DMS 273 (cell line): ENCODE measurements at regions not wholly inside any gene's neighbourhood (a gene's known extent, or its start where the extent isn't known, plus 50 kb on each side); places are given as distances from the start of the nearest gene placed in this dataset.

Experiments used
- DNase-seq: peaks from one replicate; lab custom pipeline; 2025; ENCODE audit not compliant: unreplicated experiment; lab: John Stamatoyannopoulos, UW

GRCh38 chr4:4641661-4642495, 100.0 kb upstream of the STX18 start:
- DNase-seq, result no peak

DNA sequence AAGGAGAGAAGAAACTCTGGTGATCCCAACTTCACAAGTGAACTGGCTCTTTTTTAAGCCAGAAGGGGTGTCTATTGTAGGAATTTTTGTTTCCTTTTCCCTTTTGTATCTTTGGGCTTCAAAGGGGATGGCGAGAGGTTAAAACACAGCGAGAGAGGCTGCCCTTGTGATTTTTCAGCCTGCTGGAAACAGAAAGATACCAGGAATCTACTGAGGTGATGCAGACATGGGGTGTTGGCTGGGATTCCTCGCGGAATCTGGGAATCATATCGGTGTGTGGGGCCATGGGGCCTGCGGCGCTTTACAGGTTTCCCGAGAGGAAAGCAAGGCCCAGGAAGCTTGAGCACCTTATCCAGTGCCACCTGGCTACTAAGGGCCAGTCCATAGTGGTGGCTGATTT, 99.4 kb upstream of the STX18 start:
- DNase-seq, result no peak

GRCh38 chr4:4640692-4641091, 98.8 kb upstream of the STX18 start:
- no peak for DNase-seq

DNA sequence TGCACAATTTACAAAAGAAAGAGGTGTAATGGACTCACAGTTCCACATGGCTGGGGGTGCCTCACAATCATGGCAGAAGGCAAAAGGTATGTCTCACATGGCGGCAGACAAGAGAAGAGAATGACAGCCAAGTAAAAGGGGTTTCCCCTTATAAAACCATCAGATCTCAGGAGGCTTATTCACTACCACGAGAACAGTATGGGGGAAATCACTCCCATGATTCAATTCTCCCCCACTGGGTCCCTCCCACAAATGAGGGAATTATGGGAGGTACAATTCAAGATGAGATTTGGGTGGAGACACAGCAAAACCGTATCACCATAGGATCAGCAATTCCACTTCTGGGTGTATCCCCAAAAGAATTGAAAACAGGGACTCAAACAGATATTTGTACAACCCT, 97.5 kb upstream of the STX18 start:
- no peak for DNase-seq

GRCh38 chr4:4637710-4638109, 95.9 kb upstream of the STX18 start:
- DNase-seq, result no peak

DNA sequence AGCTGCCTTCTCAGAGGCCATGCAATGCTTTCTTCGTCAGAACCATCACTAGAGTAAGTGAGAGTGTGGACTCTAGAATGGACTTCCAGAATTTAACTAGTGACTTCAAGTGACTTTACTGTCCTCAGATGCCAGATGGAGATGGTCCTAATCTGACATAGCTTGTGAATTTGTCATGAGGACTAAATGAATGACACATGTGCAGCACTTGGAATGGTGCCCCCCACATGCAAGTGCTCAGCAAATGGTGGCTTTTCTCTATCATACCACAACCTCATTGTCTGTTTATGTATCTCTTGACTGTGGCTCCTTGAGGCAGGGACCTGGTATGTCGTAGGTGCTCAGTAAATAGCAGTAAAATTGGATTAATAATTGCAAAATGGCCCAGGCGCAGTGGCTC, 91.6 kb upstream of the STX18 start:
- DNase-seq, result no peak

- DNase-seq, result no peak
Observed at GRCh38 chr4:4631150-4631549, 89.3 kb upstream of the STX18 start.

GRCh38 chr4:4627906-4628305, 86.1 kb upstream of the STX18 start:
- DNase-seq, result no peak

DNA sequence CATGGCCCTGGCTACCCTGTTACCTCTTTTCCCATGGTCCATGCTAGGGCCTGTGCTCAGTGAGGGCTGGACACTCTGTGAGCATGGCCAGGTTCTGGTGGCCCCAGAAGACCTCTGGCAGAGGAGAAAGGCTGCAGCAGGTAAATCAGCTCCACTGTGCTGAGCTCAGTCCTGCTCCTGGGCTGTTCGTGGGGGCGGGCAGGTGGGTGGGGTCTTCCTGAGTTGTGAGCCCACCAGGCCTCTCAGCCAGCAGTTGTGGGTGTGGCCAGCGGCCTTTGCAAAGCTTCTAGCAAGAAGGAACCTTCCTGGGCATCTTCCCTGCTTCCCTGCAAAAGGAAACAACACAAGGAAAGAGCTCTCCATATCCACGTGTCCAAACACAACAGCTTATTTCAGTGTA, 85.3 kb upstream of the STX18 start:
- DNase-seq, result no peak

GRCh38 chr4:4625488-4625887, 83.6 kb upstream of the STX18 start:
- no peak for DNase-seq

DNA sequence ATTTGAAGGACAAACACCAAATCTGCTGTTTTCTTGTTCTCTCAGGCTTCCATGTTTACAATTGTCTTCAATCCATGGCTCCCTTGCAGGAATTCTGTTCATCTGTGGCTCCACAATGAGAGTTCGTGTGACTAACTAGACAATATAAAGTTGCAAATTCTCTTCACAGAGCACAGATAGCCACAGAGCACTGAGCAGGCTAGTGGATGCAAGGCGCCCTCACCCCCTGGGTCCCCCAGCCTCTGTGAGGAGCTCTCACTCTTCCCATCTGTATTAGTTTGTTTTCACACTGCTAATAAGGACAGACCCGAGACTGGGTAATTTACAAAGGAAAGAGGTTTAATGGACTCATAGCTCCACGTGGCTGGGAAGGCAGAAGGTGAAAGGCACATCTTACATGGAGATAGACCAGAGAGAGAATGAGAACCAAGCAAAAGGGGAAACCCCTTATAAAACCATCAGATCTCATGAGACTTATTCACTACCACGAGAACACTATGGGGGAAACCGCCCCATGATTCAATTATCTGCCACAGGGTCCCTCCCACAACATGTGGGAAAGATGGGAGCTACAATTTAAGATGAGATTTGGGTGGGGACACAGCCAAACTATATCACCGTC, 82.5 kb upstream of the STX18 start:
- no peak for DNase-seq

GRCh38 chr4:4619821-4620220, 78.0 kb upstream of the STX18 start:
- DNase-seq, result no peak

DNA sequence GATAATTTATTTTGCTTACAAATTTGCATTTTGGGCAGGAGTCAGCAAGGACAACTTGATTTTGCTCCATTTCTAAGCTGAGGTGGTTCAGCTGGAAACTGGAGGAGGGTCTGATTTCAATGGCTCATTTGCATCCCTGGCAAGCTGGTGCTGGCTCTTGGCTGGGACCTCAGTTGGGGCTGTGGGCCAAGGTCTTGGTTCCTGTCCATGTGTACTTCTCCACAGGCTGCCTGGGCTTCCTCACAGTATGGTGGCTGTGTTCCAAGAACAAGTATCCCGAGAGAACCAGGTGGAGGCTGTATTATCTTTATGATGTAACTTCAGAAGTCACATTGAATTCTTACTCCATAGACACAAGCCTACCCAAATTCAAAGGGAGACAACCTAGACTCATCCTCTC, 77.0 kb upstream of the STX18 start:
- peak; percentile 87 for DNase-seq

DNA sequence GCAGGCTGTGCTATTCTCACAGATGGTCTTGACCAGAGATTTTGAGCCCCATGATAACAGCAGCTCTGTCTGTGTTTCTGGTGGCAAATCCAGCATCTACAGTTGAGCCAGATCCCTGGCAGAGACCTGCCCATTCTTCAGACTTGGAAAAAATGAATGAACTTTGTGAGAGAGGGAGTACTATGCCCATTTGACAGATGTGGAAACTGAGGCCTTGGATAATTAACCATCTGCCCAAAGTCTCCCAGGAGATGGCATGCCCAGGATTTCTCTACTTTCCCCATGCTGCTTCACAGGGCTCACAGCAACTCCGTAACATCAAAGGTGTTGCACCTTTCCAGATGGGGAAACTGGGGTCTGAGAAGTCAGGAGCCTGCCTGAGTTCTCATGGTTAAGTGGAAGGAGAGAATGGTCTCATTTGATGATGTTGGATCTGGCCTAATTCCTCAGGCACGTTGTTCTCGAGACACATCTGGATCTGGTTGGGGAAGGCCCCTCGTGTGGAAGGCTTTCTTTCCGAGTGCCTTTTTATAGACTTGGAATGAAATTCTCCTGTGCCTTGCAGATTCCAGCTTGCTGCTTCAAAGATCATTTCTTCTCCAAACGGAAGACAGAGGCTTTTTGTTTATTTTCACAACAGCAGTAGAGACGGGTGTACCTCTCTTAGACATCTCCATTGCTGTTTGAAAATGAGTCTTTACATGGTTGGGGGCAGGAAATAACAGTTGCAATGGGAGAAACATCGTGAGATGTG, 73.3 kb upstream of the STX18 start:
- DNase-seq, result no peak

GRCh38 chr4:4613641-4614286, 71.9 kb upstream of the STX18 start:
- no peak for DNase-seq

DNA sequence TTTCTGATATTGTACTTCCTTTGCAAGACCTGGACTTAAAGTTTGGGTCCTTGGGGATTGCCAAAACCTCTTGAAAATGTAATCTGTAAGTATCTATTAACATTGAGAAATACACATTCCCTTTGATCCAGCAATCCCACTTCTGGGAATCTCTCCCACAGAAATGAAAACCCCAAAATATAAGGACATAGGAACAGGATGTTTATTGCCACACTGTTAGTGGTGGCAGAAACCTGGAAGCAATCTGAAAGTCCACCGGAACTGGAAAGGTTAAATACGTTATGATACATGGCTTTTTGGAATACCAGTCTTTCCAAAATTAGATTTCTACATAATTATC, 71.2 kb upstream of the STX18 start:
- no peak for DNase-seq

DNA sequence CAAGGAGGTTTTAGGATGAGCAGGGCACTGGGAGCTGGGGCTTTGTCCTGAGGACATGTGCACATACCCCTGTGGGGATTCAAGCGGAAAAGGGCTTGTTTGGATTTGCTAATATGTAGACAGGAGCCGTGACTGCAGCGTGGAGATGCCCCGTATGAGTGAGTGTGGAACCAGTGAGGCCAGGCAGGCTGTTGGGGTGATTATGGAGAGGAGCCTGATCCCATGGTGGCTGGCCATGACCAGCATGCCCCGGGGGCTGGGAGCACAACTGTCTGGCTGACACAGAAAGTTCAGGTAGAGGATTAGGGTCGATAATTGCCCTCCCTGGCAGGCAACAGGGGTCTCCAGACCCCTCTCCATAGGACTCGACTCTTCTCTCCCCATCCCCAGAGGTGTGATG, 68.8 kb upstream of the STX18 start:
- DNase-seq, result no peak

GRCh38 chr4:4609622-4610334, 67.9 kb upstream of the STX18 start:
- DNase-seq, result no peak

- no peak for DNase-seq
Observed at GRCh38 chr4:4608214-4608537, 66.3 kb upstream of the STX18 start.

DNA sequence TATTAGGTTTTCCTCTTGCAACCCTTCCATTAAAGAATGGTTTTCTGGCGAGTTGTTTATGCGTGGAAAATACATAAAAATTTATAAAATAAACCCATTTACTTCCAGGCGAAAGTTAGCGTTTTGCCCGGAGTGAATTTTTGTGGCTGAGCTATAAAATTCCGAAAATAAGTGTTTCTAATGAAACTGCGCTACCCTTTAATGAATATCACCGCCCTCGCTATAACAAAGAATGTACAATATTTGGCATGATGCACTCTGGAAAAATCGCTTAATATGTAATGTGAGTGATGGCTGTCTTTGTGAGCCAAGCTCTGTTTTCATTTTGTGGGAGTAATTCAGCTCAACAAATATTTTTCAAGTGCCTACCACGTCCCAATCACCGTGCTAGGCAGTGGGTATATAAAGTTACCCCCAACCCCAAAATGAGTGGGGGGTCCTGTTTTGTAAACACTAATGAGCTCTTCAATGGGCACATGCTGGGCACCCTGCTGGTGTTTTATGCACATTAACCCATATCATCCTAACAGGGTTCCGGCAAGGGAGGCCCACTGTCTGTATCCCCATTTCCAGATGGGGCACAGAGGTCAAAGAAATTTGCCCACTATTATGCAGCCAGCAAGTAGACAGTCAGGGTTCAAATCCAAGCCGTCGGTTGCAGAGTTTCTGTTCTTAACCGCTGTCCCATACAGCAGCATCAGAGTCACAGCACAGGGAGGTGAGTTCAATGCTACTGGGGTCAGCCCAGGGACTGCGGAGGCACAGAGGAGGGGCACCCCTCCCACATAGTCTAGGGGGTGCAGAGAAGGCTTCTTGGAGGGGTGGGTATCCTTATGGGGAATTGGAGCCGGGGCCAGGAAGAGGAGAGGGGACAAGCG, 65.7 kb upstream of the STX18 start:
- DNase-seq, result no peak
